HEK293T (cell line): ENCODE measurements at regions not wholly inside any gene's neighbourhood (a gene's known extent, or its start where the extent isn't known, plus 50 kb on each side); places are given as distances from the start of the nearest gene placed in this dataset.

Source experiments
- FOXK2 ChIP-seq: fragments of 450-650 bp; IDR thresholded peaks from 2 replicates; pipeline ENCODE4 v1.6.1; 2016; ENCODE audit warnings: mild to moderate bottlenecking
- FOXM1 ChIP-seq: fragments of 450-650 bp; IDR thresholded peaks from 2 replicates; pipeline ENCODE4 v1.6.1; 2017; ENCODE audit warnings: mild to moderate bottlenecking, borderline replicate concordance
- HDGF ChIP-seq: fragments of 450-650 bp; IDR thresholded peaks from 2 replicates; pipeline ENCODE4 v1.6.1; 2017; ENCODE audit warnings: antibody characterized with exemption, borderline replicate concordance
- L3MBTL2 ChIP-seq: fragments of 450-650 bp; conservative IDR thresholded peaks from 2 replicates; pipeline ENCODE4 v1.6.1; 2016; ENCODE audit warnings: mild to moderate bottlenecking
- SP1 ChIP-seq: fragments of 450-650 bp; IDR thresholded peaks from 2 replicates; pipeline ENCODE4 v1.6.1; 2017
- ZNF384 ChIP-seq: fragments of 450-650 bp; IDR thresholded peaks from 2 replicates; pipeline ENCODE4 v1.6.1; 2016

- TF ChIP-seq L3MBTL2 (no peak), FOXM1 (no peak), ZNF384 (no peak), FOXK2 (no peak), HDGF (no peak), SP1 (no peak)
These were observed 691.9 kb upstream of the TMEFF2 start for GRCh38 chr2:192886636-192887035.
